AG10803 (cell line): ENCODE measurements at regions not wholly inside any gene's neighbourhood (a gene's known extent, or its start where the extent isn't known, plus 50 kb on each side); places are given as distances from the start of the nearest gene placed in this dataset.

Experiments
- DNase-seq: peaks from one replicate; pipeline ENCODE4 v3.0.0; 2010; ENCODE audit warnings: low read depth
- H3K4me3 ChIP-seq: 2 replicates; pipeline ENCODE4 v1.5.1; 2011; ENCODE audit warnings: mild to moderate bottlenecking, low read length, control low read depth
- CTCF ChIP-seq: conservative IDR thresholded peaks from 2 replicates; pipeline ENCODE4 v1.5.1; 2011; ENCODE audit warnings: mild to moderate bottlenecking, low read length, control low read depth, inconsistent platforms

GRCh38 chr12:90501412-90501811 lies 453.6 kb downstream of the CCER1 start:
- no peak for DNase-seq
- no peak overlapping the region for H3K4me3 ChIP-seq
- no peak for TF ChIP-seq CTCF

- no peak for TF ChIP-seq CTCF
- no peak for DNase-seq
- no peak overlapping the region for H3K4me3 ChIP-seq
Measured at GRCh38 chr12:90499795-90500194, 455.2 kb downstream of the CCER1 start.

GRCh38 chr12:90497923-90498545 lies 456.9 kb downstream of the CCER1 start:
- no peak overlapping the region for H3K4me3 ChIP-seq
- no peak for DNase-seq
- TF ChIP-seq CTCF: no peak

- no peak overlapping the region for H3K4me3 ChIP-seq
- DNase-seq: no peak
- no peak for TF ChIP-seq CTCF
Measured at GRCh38 chr12:90490355-90490754, 464.6 kb downstream of the CCER1 start.

- no peak for TF ChIP-seq CTCF
- DNase-seq: peak; percentile 29
- no peak overlapping the region for H3K4me3 ChIP-seq
Measured at GRCh38 chr12:90489141-90489540, 465.8 kb downstream of the CCER1 start.

- no peak overlapping the region for H3K4me3 ChIP-seq
- DNase-seq: no peak
- TF ChIP-seq CTCF: no peak
Measured at GRCh38 chr12:90485560-90485959, 469.4 kb downstream of the CCER1 start.

GRCh38 chr12:90484094-90484493 lies 470.9 kb downstream of the CCER1 start:
- DNase-seq: no peak
- H3K4me3 ChIP-seq: no peak overlapping the region
- no peak for TF ChIP-seq CTCF
